ENCODE measurements at regions not wholly inside any gene's neighbourhood (a gene's known extent, or its start where the extent isn't known, plus 50 kb on each side); places are given as distances from the start of the nearest gene placed in this dataset.

- DNase-seq = no peak
Measured at GRCh38 chr4:53805291-53805690, 214.0 kb upstream of the LNX1 start.

GRCh38 chr4:53804719-53805118 lies 213.4 kb upstream of the LNX1 start:
- peak; percentile 3 for DNase-seq

DNA sequence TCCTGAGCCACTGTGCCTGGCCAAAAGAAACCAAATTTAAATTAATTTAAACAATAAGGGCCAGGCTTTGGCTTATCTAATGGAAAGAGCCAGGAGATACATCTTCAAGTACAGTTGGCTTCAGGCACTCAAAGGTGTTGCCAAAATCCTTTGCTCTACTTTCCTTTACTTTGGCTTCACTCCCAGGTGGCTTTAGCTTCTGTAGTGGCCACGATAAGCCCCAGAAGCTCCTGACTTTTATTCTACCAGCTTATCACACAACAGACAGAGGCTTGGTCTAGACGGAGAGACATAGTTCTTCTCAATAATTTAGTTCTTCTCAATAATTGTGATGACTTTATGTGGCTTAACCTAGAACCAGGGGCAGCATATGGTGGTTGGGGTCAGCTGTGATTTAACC lies 211.2 kb upstream of the LNX1 start:
- DNase-seq = no peak

DNA sequence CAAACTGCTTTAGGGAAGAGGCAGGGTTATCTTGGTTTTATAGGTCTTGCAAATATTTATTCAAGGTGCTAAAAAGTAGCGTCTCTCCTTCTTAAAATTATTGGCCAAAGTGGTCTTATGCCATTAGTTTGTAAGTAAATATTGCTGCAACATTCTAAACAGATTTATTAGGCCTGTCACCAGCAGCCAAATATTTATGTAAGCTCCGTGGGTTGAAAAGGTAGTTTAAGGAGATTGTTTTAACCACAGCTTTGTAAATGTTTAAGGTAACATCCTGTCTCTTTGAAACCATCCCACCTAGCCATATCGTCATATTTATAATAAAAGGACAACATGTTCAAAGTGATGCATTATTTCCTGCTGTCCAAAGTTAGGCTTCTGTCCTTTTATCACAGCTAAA lies 210.1 kb upstream of the LNX1 start:
- no peak for DNase-seq

GRCh38 chr4:53800741-53801140 lies 209.5 kb upstream of the LNX1 start:
- no peak for DNase-seq

GRCh38 chr4:53793096-53793495 lies 201.8 kb upstream of the LNX1 start:
- DNase-seq = no peak

DNA sequence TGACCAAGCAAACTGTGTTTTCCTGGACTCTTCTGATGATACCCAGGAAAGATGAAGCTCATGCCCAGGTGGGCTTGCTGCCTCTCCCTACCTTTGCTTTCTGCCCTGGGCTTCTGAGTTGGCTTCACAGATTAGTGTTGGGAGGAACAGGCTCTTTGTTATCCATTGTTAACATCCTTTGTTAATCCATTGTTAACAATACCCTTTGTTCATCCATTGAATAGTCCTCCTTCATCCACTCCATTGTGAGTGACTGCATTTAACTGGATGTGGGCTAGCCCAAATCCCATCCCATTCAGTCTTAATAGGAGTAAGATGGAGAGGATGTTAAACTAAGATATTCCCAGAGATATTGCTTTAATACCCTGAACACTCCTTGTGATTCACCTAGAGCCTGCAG lies 199.0 kb upstream of the LNX1 start:
- no peak for DNase-seq

DNA sequence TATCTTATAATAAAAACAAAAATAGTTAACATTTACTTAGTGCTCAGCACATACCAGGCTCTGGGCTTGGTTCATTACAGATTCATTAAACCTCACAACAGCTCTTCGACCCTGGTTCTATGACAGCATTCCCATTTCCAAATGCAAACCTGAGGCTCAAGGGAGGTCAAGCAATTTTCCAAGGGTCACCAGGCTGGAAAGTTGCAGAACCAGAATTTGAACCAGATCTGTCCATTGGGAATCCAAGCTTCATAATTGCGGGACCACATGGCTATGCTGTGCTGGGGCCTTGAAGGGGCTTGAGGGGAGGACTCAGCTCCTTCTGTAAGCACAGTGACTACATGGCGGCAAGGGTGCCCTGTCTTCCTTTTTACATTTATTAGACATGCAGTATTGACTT lies 197.3 kb upstream of the LNX1 start:
- DNase-seq = no peak

DNA sequence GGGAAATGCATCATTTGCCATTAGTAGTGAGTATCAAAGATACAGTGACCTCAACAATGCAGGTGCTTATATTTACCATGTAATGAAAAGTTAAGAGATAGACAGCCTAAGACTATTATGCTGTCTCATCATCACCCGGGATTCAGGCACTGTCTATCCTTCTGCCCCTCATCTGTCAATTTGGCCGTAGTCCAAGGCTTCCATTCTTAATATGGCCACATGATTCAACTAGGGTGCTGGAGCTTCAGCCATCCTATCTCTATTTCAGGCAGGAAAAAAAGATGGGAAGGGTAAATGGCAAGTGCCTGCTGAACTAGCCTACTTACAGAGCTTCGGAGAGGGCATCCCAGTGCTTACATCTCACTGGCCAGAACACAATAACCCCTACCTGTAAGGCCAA lies 196.7 kb upstream of the LNX1 start:
- no peak for DNase-seq

GRCh38 chr4:53786632-53787031 lies 195.3 kb upstream of the LNX1 start:
- no peak for DNase-seq

GRCh38 chr4:53785996-53786395 lies 194.7 kb upstream of the LNX1 start:
- DNase-seq = no peak

- DNase-seq = no peak
Measured at GRCh38 chr4:53784112-53784511, 192.8 kb upstream of the LNX1 start.

GRCh38 chr4:53783208-53783859 lies 192.0 kb upstream of the LNX1 start:
- no peak for DNase-seq

GRCh38 chr4:53782458-53782845 lies 191.2 kb upstream of the LNX1 start:
- no peak for DNase-seq

DNA sequence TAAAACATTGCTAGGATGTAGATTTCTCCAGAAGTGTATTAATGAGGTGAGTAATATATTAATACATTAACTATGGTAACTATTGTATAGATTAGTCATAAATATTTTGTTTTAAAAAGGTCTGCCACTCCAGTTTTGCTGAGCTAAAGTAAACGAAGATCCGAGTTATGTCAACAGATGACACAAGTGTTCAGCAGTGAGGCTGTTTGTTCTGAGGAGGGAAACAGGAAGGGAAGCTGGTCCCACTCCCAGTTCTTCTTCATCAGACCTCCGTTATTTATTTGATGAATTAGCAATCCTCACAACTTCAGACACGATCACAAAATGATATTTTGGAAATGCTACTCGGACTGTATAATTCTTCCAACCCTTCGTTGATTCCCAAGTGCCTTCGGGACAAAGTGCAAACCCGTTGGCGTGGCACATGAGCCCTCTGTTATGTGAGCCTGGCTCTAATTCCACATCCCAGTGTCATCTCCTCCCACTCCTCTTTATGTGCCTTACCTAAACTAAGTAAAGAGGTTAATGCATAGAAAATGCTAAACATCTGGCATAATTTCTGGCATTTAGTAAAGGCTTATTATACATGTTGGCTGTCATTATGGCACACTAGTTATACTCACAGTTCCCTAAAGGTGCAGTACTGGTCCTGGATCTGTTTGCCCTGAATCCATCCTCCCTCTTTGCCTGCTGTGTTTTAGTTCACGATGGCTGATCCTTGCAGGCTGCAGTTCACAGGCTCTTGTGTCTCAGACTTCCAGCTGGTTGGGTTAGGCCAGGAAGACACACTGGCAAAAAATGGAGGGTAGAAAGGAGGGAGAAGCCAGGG lies 190.6 kb upstream of the LNX1 start:
- peak; percentile 66 for DNase-seq

- no peak for DNase-seq
Measured at GRCh38 chr4:53780736-53781400, 189.6 kb upstream of the LNX1 start.

- DNase-seq = no peak
Measured at GRCh38 chr4:53779025-53779424, 187.7 kb upstream of the LNX1 start.

DNA sequence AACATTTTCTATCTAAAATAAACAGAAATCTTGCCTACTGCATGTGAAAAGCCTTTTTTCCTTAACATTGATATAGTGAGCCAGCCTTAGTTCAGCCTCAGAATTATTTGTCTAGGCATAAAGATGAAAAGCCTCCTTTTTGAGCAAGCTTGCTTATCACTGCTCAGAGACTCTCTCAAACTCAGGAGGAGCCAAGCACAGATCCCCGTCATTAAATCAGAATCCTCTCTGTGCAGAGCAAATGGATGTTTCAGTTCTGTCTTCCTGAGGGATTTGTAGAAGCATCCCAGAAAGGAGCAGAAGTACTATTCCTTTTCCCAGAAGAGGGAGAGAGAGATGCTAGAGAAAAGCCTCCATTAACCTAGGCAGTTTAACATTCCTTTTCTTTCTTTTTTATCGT lies 186.9 kb upstream of the LNX1 start:
- DNase-seq = no peak

DNA sequence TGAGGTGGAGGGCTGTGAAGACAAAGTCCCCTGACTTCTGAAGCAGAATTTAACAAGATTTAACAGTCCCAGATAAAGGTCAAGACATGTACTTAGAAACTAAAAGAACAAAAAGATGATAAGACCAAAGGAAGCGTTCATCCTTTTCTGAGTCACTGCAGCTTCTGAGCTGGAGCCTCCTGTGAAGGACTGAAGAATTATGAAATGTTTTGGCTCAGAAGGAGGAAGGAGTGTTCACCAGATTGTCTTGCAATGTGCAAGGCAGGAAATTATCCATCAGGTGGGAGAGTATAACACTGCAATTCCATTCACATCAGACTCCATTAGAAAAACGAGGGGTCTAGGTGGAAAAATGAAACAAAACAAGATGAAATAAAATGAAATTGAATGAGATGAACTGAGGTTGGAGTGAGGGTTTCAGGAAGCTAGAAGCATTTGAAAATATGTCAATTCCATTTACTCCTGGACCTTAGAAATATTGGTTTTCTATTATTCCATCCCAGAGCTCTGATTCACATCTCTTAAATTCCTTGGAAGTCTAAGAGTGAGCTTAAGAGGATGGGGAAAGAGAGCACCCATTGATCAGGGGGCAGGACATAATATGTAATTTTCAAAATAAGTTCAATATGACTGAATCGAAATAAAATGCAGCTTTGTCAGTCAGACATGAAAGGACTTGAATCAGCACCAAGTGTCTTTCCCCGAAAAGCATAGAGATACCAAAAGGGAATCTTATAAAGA lies 186.1 kb upstream of the LNX1 start:
- DNase-seq = no peak

DNA sequence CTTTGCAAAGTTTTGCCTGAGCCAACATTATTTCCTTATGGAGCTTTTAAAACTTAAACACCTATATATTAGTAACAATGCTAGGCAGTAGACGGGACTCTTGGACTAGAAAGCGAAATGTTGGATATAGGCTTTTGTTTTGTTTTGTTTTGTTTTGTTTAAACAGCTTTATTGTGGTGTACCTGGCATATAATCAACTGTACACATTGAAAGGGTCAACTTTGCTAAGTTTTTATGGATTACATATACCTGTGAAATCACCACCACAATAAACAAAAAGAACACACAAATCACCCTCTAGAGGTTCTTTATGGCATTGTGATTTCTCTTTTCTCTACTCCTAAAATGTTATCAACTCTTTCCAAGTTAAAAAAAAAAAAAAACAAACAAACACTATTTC lies 184.9 kb upstream of the LNX1 start:
- no peak for DNase-seq

- no peak for DNase-seq
Measured at GRCh38 chr4:53775381-53775780, 184.1 kb upstream of the LNX1 start.

GRCh38 chr4:53771326-53771725 lies 180.0 kb upstream of the LNX1 start:
- DNase-seq = no peak

GRCh38 chr4:53767482-53767881 lies 176.2 kb upstream of the LNX1 start:
- DNase-seq = no peak
